K562 (cell line): ENCODE measurements at regions not wholly inside any gene's neighbourhood (a gene's known extent, or its start where the extent isn't known, plus 50 kb on each side); places are given as distances from the start of the nearest gene placed in this dataset.

Source experiments
- ATAC-seq: fragments of 200-7000 bp; cut with Tn5 transposase; 3 replicates; pipeline ENCODE4 v1.9.1; 2020; ENCODE audit warnings: moderate library complexity
- BruUV-seq: library from RNA; stranded (reverse); fragments of 400-500 nt; replicated peaks from 2 replicates; lab custom pipeline; 2021; lab: Mats Ljungman, UMichigan
- CTCF ChIA-PET: fragments of 300-600 bp; formaldehyde crosslinking; extraction: SDS; loops from one replicate; lab custom pipeline; 2021; ENCODE audit warnings: low intra/inter-chr PET ratio; lab: Yijun Ruan, JAX
- POLR2A ChIA-PET: fragments of 300-600, 350-650 bp; sonication (Branson Sonifier 250); formaldehyde crosslinking; extraction: SDS; loops from one replicate; lab custom pipeline; 2021; ENCODE audit warnings: antibody characterized with exemption, inconsistent platforms; lab: Yijun Ruan, JAX
- DNase-seq, 4 experiments: peaks; one replicate each; pipeline versions ENCODE4 v3.0.0 to v3.0.0-alpha.2; 2011 to 2018; ENCODE audit warnings: low spot score in 3 of 4, mixed read lengths in 3 of 4; ENCODE audit errors: extremely low read depth in 1 of 4
- FAIRE-seq: peaks from 2 replicates; lab custom pipeline; 2011; peaks lifted over from hg19 to GRCh38; lab: Jason Lieb, UNC
- H2AFZ ChIP-seq: 2 replicates; pipeline ENCODE4 v1.6.0; 2011; ENCODE audit warnings: low read depth, low read length, control low read depth, inconsistent platforms
- H3K27ac ChIP-seq: fragments of 200-600 bp; 3 replicates; pipeline ENCODE4 v1.8.0; 2011; ENCODE audit warnings: low read depth, mild to moderate bottlenecking, control low read depth, inconsistent platforms, low read length, moderate library complexity, mixed read lengths; ENCODE audit errors: extremely low read depth
- H3K27me3 ChIP-seq, 2 experiments: fragments of 300-600 bp in 1 of 2; 2 replicates in 1 of 2; 3 replicates in 1 of 2; pipeline versions ENCODE4 v1.6.0 to v1.8.0; 2011; ENCODE audit warnings: inconsistent platforms in 2 of 2, low read length in 2 of 2, mild to moderate bottlenecking in 1 of 2, mixed read lengths in 1 of 2, moderate library complexity in 1 of 2; ENCODE audit not compliant: control insufficient read depth in 2 of 2, insufficient read depth in 2 of 2
- H3K36me3 ChIP-seq: fragments of 300-600 bp; 3 replicates; pipeline ENCODE4 v1.8.0; 2011; ENCODE audit warnings: mild to moderate bottlenecking, low read length, inconsistent platforms; ENCODE audit not compliant: control insufficient read depth, insufficient read depth
- H3K4me1 ChIP-seq, 2 experiments: fragments of 200-600 bp in 1 of 2; replicated peaks in 1 of 2; 2 replicates in 1 of 2; 3 replicates in 1 of 2; pipeline versions ENCODE4 v1.5.1 to v1.8.0; 2011; ENCODE audit warnings: inconsistent platforms in 2 of 2, low read length in 2 of 2, mild to moderate bottlenecking in 1 of 2, mixed read lengths in 1 of 2, moderate library complexity in 1 of 2; ENCODE audit not compliant: control insufficient read depth in 2 of 2, insufficient read depth in 2 of 2
- H3K4me2 ChIP-seq: 2 replicates; pipeline ENCODE4 v1.6.1; 2011; ENCODE audit warnings: low read length, control low read depth, inconsistent platforms, mixed read lengths; ENCODE audit not compliant: insufficient read depth
- H3K4me3 ChIP-seq: fragments of 200-600 bp; sonication (generic), shearing (Covaris generic); 2 replicates; pipeline ENCODE4 v1.5.1; 2016; ENCODE audit warnings: control low read depth, inconsistent platforms
- H3K79me2 ChIP-seq: fragments of 200-600 bp; 3 replicates; pipeline ENCODE4 v1.8.0; 2011; ENCODE audit warnings: low read length, inconsistent platforms; ENCODE audit not compliant: control insufficient read depth, insufficient read depth
- H3K9ac ChIP-seq, 2 experiments: 2 replicates each; pipeline versions ENCODE4 v1.6.0 to v1.6.1; 2011; ENCODE audit warnings: low read depth in 2 of 2, low read length in 2 of 2, control low read depth in 1 of 2, inconsistent platforms in 1 of 2, mild to moderate bottlenecking in 1 of 2, mixed read lengths in 1 of 2; ENCODE audit not compliant: insufficient read depth in 1 of 2
- H3K9me1 ChIP-seq: one replicate; pipeline ENCODE4 v1.6.0; 2011; ENCODE audit warnings: inconsistent platforms, mild to moderate bottlenecking, low read length, moderate library complexity; ENCODE audit not compliant: control insufficient read depth, insufficient read depth
- H3K9me3 ChIP-seq: replicated peaks from 2 replicates; pipeline ENCODE4 v1.5.1; 2011; ENCODE audit warnings: low read depth, low read length, inconsistent platforms; ENCODE audit not compliant: control insufficient read depth, insufficient read depth
- H4K20me1 ChIP-seq: replicated peaks from 2 replicates; pipeline ENCODE4 v1.6.1; 2011; ENCODE audit warnings: low read length, inconsistent platforms, mixed read lengths; ENCODE audit not compliant: control insufficient read depth, insufficient read depth
- ARID4B ChIP-seq: sonication (generic); formaldehyde crosslinking; IDR thresholded peaks from 2 replicates; pipeline ENCODE4 v1.8.0; 2022; ENCODE audit warnings: mild to moderate bottlenecking, missing genetic modification reagents
- MECOM ChIP-seq: fragments of 250-450 bp; sonication (Bioruptor Pico); IDR thresholded peaks from 2 replicates; pipeline ENCODE4 v1.8.0; 2022; ENCODE audit warnings: inconsistent platforms
- WGBS: fragments of 100-300 bp; shearing (Covaris generic); methylation state at CpG from one replicate; pipeline ENCODE4 v1.1.6; 2016; ENCODE audit warnings: low coverage, mixed read lengths; ENCODE audit not compliant: insufficient coverage; ENCODE audit errors: missing lambda C conversion rate; 5-methylcytosine and 5-hydroxymethylcytosine counted together
- in situ Hi-C: fragments of 300-500 bp; cut with MboI; formaldehyde crosslinking; loops from 4 replicates; pipeline ENCODE4 v1.15.0; 2018; ENCODE audit warnings: inconsistent platforms, mixed read lengths
- intact Hi-C: fragments of 100-400 bp; cut with micrococcal nuclease; formaldehyde crosslinking; loops from 2 replicates; pipeline ENCODE4 v1.14.2; 2022

GRCh38 chr4:93894995-93895394 is 66.4 kb downstream of the ATOH1 start:
- ATAC-seq, result no peak
- ChIA-PET POLR2A (no interaction called here), CTCF (no interaction called here)
- BruUV-seq, result no TSS peak
- no peak overlapping the region for H2AFZ ChIP-seq
- H3K36me3 ChIP-seq, result no peaks in the 10 kb centered on the region
- no peaks in the 10 kb centered on the region for H3K79me2 ChIP-seq
- H3K9ac ChIP-seq, result no peak overlapping the region
- H3K4me1 ChIP-seq, result no peaks in the 10 kb centered on the region
- 3% methylated on average over 2 of the region's 2 CpGs for WGBS
- intact Hi-C loops (loop anchor here (5.0 kb wide), 1 partner anchor 362 kb away; no protein-coding TSS in a partner anchor), in situ Hi-C loops (no loop called here)
- H3K4me2 ChIP-seq, result no peak overlapping the region
- TF ChIP-seq ARID4B, result no peak
- no peak for TF ChIP-seq MECOM
- FAIRE-seq, result no peak
- H4K20me1 ChIP-seq, result no peaks in the 10 kb centered on the region
- H3K27me3 ChIP-seq, result no peaks in the 10 kb centered on the region; a peak in 1 of 5 replicates
- no peak for DNase-seq
- no peak overlapping the region for H3K27ac ChIP-seq
- H3K4me3 ChIP-seq, result no peak overlapping the region
- no peaks in the 10 kb centered on the region for H3K9me1 ChIP-seq
- H3K9me3 ChIP-seq, result no peaks in the 10 kb centered on the region
